ENCODE measurements at regions not wholly inside any gene's neighbourhood (a gene's known extent, or its start where the extent isn't known, plus 50 kb on each side); places are given as distances from the start of the nearest gene placed in this dataset.

DNA sequence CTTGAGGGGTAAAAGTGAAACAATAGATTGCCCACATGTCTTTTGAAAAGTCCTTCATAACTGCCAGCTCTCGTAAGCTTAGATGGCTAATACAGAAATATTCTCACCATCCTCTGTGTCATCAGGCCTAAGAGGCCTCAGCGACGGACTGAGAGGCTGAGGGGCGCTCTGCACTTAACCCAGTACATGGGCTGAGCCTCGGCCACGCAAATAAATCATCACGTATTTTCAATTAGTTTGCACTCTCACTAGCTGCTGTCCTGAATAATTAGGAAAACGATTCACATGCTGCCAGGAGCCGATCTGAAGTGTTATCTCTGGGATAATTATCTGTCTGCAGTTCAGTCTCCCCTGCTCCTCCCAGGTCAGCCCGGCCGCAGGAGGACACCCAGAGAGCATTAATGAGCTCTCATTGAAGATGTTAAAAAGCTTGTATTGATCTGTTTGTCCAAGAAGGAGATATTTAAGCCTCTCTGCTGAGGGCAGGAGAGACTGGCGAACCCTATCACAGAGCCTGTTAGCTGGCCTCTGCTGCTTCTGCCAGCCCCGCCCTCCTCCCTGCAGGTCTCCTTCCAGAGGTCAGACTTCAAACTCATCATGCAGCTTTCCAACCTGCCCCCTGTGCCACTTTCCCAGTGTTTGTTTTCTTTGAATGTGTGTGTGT, 1051.3 kb downstream of the VRK1 start:
- intact Hi-C loops (cut with micrococcal nuclease), result no loop called here
- no peaks in the 10 kb centered on the region for H3K36me3 ChIP-seq (ENCODE audit: control insufficient read depth in 2 of 2, extremely low read depth in 1 of 2, insufficient read depth in 2 of 2, low read length in 2 of 2)
- H3K9ac ChIP-seq (replicated peaks; ENCODE audit: extremely low read depth, insufficient read depth, low read length), result no peak overlapping the region
- no peak for DNase-seq (ENCODE audit: low read depth, low spot score)
- no peaks in the 10 kb centered on the region for H3K79me2 ChIP-seq (ENCODE audit: control insufficient read depth, insufficient read depth, low read length)
- H4K20me1 ChIP-seq (replicated peaks; ENCODE audit: control insufficient read depth, extremely low read depth, insufficient read depth, low read length), result no peaks in the 10 kb centered on the region
- no peak for FAIRE-seq
- no peak for TF ChIP-seq EZH2 (IDR thresholded peaks at IDR 0.05; ENCODE audit: borderline replicate concordance, low read depth, low read length, severe bottlenecking)
- TF ChIP-seq, protein P1, sequence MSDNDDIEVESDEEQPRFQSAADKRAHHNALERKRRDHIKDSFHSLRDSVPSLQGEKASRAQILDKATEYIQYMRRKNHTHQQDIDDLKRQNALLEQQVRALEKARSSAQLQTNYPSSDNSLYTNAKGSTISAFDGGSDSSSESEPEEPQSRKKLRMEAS (IDR thresholded peaks at IDR 0.05; ENCODE audit: insufficient read depth, insufficient read length), result no peak
- no peak for TF ChIP-seq JUN (IDR thresholded peaks at IDR 0.05; ENCODE audit: borderline replicate concordance, insufficient read depth, insufficient read length, low read depth)
- no peak for TF ChIP-seq MYC (IDR thresholded peaks at IDR 0.05; ENCODE audit: low read depth, low read length)
- TF ChIP-seq, protein P2, sequence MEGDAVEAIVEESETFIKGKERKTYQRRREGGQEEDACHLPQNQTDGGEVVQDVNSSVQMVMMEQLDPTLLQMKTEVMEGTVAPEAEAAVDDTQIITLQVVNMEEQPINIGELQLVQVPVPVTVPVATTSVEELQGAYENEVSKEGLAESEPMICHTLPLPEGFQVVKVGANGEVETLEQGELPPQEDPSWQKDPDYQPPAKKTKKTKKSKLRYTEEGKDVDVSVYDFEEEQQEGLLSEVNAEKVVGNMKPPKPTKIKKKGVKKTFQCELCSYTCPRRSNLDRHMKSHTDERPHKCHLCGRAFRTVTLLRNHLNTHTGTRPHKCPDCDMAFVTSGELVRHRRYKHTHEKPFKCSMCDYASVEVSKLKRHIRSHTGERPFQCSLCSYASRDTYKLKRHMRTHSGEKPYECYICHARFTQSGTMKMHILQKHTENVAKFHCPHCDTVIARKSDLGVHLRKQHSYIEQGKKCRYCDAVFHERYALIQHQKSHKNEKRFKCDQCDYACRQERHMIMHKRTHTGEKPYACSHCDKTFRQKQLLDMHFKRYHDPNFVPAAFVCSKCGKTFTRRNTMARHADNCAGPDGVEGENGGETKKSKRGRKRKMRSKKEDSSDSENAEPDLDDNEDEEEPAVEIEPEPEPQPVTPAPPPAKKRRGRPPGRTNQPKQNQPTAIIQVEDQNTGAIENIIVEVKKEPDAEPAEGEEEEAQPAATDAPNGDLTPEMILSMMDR (IDR thresholded peaks at IDR 0.05; ENCODE audit: extremely low read depth in 1 of 2, insufficient read depth in 1 of 2, low read depth in 1 of 2, low read length in 2 of 2), result no peak
- TF ChIP-seq FOS (IDR thresholded peaks at IDR 0.05; ENCODE audit: borderline replicate concordance, insufficient read depth, low read length), result no peak
- no peak for TF ChIP-seq POLR2AphosphoS5 (IDR thresholded peaks at IDR 0.05; ENCODE audit: insufficient read depth, low read depth, low read length)
- TF ChIP-seq GATA2 (IDR thresholded peaks at IDR 0.05; ENCODE audit: insufficient read depth, insufficient read length, low read depth, low read length), result no peak
- TF ChIP-seq POLR2A (IDR thresholded peaks at IDR 0.05; ENCODE audit: low read depth, low read length), result no peak
- no TSS peak for BruUV-seq (replicated peaks)
- H3K27ac ChIP-seq (ENCODE audit: insufficient read depth, low read depth, low read length), result no peak overlapping the region
- no peaks in the 10 kb centered on the region for H3K27me3 ChIP-seq (ENCODE audit: control insufficient read depth in 2 of 2, insufficient read depth in 2 of 2, low read length in 2 of 2)
- peaks cover 6% of the 10 kb centered on the region for H3K9me3 ChIP-seq (replicated peaks; ENCODE audit: control insufficient read depth, insufficient read depth, low read length)
- H2AFZ ChIP-seq (ENCODE audit: low read depth, low read length), result no peak overlapping the region
- no peak overlapping the region for H3K4me2 ChIP-seq (ENCODE audit: insufficient read depth, low read length)
- H3K4me1 ChIP-seq (ENCODE audit: control insufficient read depth, extremely low read depth, insufficient read depth, low read length), result no peaks in the 10 kb centered on the region
- H3K9me1 ChIP-seq (replicated peaks; ENCODE audit: control insufficient read depth, extremely low read depth, insufficient read depth, low read length), result no peaks in the 10 kb centered on the region
- dilution Hi-C loops (cut with MboI; ENCODE audit: extremely low pct_ligation_motif_present, low sequenced_read_pairs), result no loop called here
- ChIA-PET CTCF (no interaction called here), POLR2A (no interaction called here)
- H3K4me3 ChIP-seq (replicated peaks in 1 of 3; ENCODE audit: insufficient read depth in 1 of 3, low read depth in 1 of 3, low read length in 3 of 3), result no peak overlapping the region
